SK-N-SH (cell line): ENCODE measurements at regions not wholly inside any gene's neighbourhood (a gene's known extent, or its start where the extent isn't known, plus 50 kb on each side); places are given as distances from the start of the nearest gene placed in this dataset.

Experiments used
- CTCF ChIA-PET: fragments of 300-600, 350-600 bp; formaldehyde crosslinking; extraction: SDS; loops from one replicate; lab custom pipeline; 2021; lab: Yijun Ruan, JAX
- POLR2A ChIA-PET: fragments of 350-600 bp; sonication (Branson Sonifier 250); formaldehyde crosslinking; extraction: SDS; loops from one replicate; lab custom pipeline; 2020; ENCODE audit warnings: antibody characterized with exemption, inconsistent platforms; lab: Yijun Ruan, JAX
- DNase-seq: peaks from one replicate; pipeline ENCODE4 v3.0.0; 2012
- H2AFZ ChIP-seq: fragments of 200-600 bp; sonication (generic); 2 replicates; pipeline ENCODE4 v1.8.1; 2016; ENCODE audit warnings: antibody characterized with exemption, mild to moderate bottlenecking, low read depth
- H3F3A ChIP-seq: fragments of 200-600 bp; sonication (generic); replicated peaks from 2 replicates; pipeline ENCODE3; 2016; ENCODE audit warnings: antibody characterized with exemption, mild to moderate bottlenecking; ENCODE audit not compliant: insufficient read depth
- H3K27ac ChIP-seq, 2 experiments: fragments of 200-500 bp in 1 of 2; fragments of 200-600 bp in 1 of 2; sonication (Bioruptor generic) in 1 of 2; sonication (generic), shearing (Covaris generic) in 1 of 2; 2 replicates each; pipeline versions ENCODE4 v1.5.1 to v1.6.1; 2014 to 2016; ENCODE audit warnings: low read depth in 2 of 2, inconsistent platforms in 1 of 2, low read length in 1 of 2, mild to moderate bottlenecking in 1 of 2, mixed read lengths in 1 of 2
- H3K27me3 ChIP-seq: fragments of 200-600 bp; sonication (generic), shearing (Covaris generic); 2 replicates; pipeline ENCODE4 v1.6.1; 2016; ENCODE audit warnings: mixed run types; ENCODE audit not compliant: insufficient read depth
- H3K36me3 ChIP-seq, 2 experiments: fragments of 200-500 bp in 1 of 2; fragments of 200-600 bp in 1 of 2; sonication (Bioruptor generic) in 1 of 2; sonication (generic) in 1 of 2; replicated peaks in 1 of 2; 2 replicates each; pipeline versions ENCODE3 to v1.5.1; 2014 to 2016; ENCODE audit warnings: low read length in 1 of 2, mild to moderate bottlenecking in 1 of 2; ENCODE audit not compliant: insufficient read depth in 2 of 2, control insufficient read depth in 1 of 2
- H3K4me1 ChIP-seq, 2 experiments: fragments of 200-500 bp in 1 of 2; fragments of 200-600 bp in 1 of 2; sonication (Bioruptor generic) in 1 of 2; sonication (generic), shearing (Covaris generic) in 1 of 2; 2 replicates each; pipeline versions ENCODE4 v1.5.1 to v1.6.1; 2014 to 2016; ENCODE audit warnings: low read depth in 1 of 2, low read length in 1 of 2, mixed run types in 1 of 2; ENCODE audit not compliant: insufficient read depth in 2 of 2, control insufficient read depth in 1 of 2
- H3K4me2 ChIP-seq: fragments of 200-600 bp; sonication (generic), shearing (Covaris generic); 2 replicates; pipeline ENCODE4 v1.6.1; 2017; ENCODE audit warnings: mixed run types
- H3K4me3 ChIP-seq, 2 experiments: fragments of 200-500 bp in 1 of 2; fragments of 200-600 bp in 1 of 2; sonication (Bioruptor generic) in 1 of 2; sonication (generic), shearing (Covaris generic) in 1 of 2; 2 replicates each; pipeline versions ENCODE4 v1.5.1 to v1.8.1; 2014 to 2016; ENCODE audit warnings: low read depth in 2 of 2, inconsistent platforms in 1 of 2, low read length in 1 of 2, mild to moderate bottlenecking in 1 of 2, mixed read lengths in 1 of 2, moderate library complexity in 1 of 2
- H3K79me2 ChIP-seq: fragments of 200-600 bp; sonication (generic); 2 replicates; pipeline ENCODE4 v1.8.1; 2017; ENCODE audit warnings: mild to moderate bottlenecking; ENCODE audit not compliant: insufficient read depth
- H3K9ac ChIP-seq: fragments of 200-600 bp; sonication (generic); 2 replicates; pipeline ENCODE4 v1.6.1; 2017; ENCODE audit warnings: mixed run types
- H3K9me2 ChIP-seq: fragments of 200-600 bp; sonication (generic); 2 replicates; pipeline ENCODE4 v1.6.1; 2017; ENCODE audit warnings: mixed run types
- H3K9me3 ChIP-seq: fragments of 200-600 bp; sonication (generic); 2 replicates; pipeline ENCODE4 v1.6.1; 2017; ENCODE audit warnings: mixed run types, mild to moderate bottlenecking, moderate library complexity
- H4K20me1 ChIP-seq: fragments of 200-600 bp; sonication (generic); 2 replicates; pipeline ENCODE4 v1.6.1; 2017; ENCODE audit warnings: mild to moderate bottlenecking, mixed run types; ENCODE audit not compliant: insufficient read depth
- CHD2 ChIP-seq: fragments of 150-350 bp; IDR thresholded peaks from 2 replicates; pipeline ENCODE4 v1.6.1; 2018; ENCODE audit warnings: low read length; ENCODE audit not compliant: partially characterized antibody
- ELF1 ChIP-seq: IDR thresholded peaks from 2 replicates; pipeline ENCODE4 v1.4.0; 2012
- EZH2phosphoT487 ChIP-seq: fragments of 200-600 bp; sonication (generic); IDR thresholded peaks from 2 replicates; pipeline ENCODE4 v1.6.1; 2017; ENCODE audit warnings: low read depth, mixed run types, mild to moderate bottlenecking, antibody characterized with exemption, moderate library complexity, borderline replicate concordance
- FOSL2 ChIP-seq: IDR thresholded peaks from 2 replicates; pipeline ENCODE4 v1.4.0; 2012; ENCODE audit warnings: low read depth, mild to moderate bottlenecking, moderate library complexity, borderline replicate concordance
- FOXM1 ChIP-seq: IDR thresholded peaks from 2 replicates; pipeline ENCODE4 v1.4.0; 2012; ENCODE audit warnings: low read depth, mild to moderate bottlenecking
- GABPA ChIP-seq: IDR thresholded peaks from 2 replicates; pipeline ENCODE4 v1.4.0; 2012; ENCODE audit warnings: low read depth, mild to moderate bottlenecking
- IRF3 ChIP-seq: fragments of 150-350 bp; IDR thresholded peaks from 2 replicates; pipeline ENCODE4 v1.6.1; 2016; ENCODE audit warnings: mild to moderate bottlenecking, low read depth, low read length
- JUND ChIP-seq: IDR thresholded peaks from 2 replicates; pipeline ENCODE4 v1.4.0; 2012
- MEF2A ChIP-seq: IDR thresholded peaks from 2 replicates; pipeline ENCODE4 v1.4.0; 2012; ENCODE audit warnings: low read depth, borderline replicate concordance
- MXI1 ChIP-seq: IDR thresholded peaks from 2 replicates; pipeline ENCODE4 v1.6.1; 2012; ENCODE audit warnings: mild to moderate bottlenecking, low read depth, low read length, improper control_type of control experiment
- NRF1 ChIP-seq: IDR thresholded peaks from 2 replicates; pipeline ENCODE4 v1.6.1; 2012; ENCODE audit warnings: low read depth, mild to moderate bottlenecking, low read length
- POLR2AphosphoS5 ChIP-seq: IDR thresholded peaks from 2 replicates; pipeline ENCODE4 v1.6.1; 2012; ENCODE audit warnings: low read depth, low read length
- RAD21 ChIP-seq: IDR thresholded peaks from 2 replicates; pipeline ENCODE4 v1.6.1; 2012; ENCODE audit warnings: mild to moderate bottlenecking, low read length
- RCOR1 ChIP-seq: fragments of 150-350 bp; IDR thresholded peaks from 2 replicates; pipeline ENCODE4 v1.6.1; 2017; ENCODE audit warnings: antibody characterized with exemption, low read length
- RFX5 ChIP-seq: IDR thresholded peaks from 2 replicates; pipeline ENCODE4 v1.6.1; 2012; ENCODE audit warnings: mild to moderate bottlenecking, improper control_type of control experiment, low read length
- SIN3A ChIP-seq: IDR thresholded peaks from 2 replicates; pipeline ENCODE4 v1.6.1; 2012; ENCODE audit warnings: low read depth, mild to moderate bottlenecking, low read length, moderate library complexity, borderline replicate concordance
- USF1 ChIP-seq: IDR thresholded peaks from 2 replicates; pipeline ENCODE4 v1.4.0; 2012; ENCODE audit warnings: low read depth, borderline replicate concordance
- YY1 ChIP-seq: IDR thresholded peaks from 2 replicates; pipeline ENCODE4 v1.4.0; 2012; ENCODE audit warnings: low read depth, mild to moderate bottlenecking
- WGBS: methylation state at CpG from one replicate; pipeline ENCODE4 v1.1.6; 2017; ENCODE audit warnings: low lambda C conversion rate; 5-methylcytosine and 5-hydroxymethylcytosine counted together
- TF ChIP-seq, protein P1 (sequence below): fragments of 200-600 bp; sonication (generic); IDR thresholded peaks from 2 replicates; pipeline ENCODE4 v1.6.1; 2017; ENCODE audit warnings: antibody characterized with exemption, mild to moderate bottlenecking, moderate library complexity

DNA sequence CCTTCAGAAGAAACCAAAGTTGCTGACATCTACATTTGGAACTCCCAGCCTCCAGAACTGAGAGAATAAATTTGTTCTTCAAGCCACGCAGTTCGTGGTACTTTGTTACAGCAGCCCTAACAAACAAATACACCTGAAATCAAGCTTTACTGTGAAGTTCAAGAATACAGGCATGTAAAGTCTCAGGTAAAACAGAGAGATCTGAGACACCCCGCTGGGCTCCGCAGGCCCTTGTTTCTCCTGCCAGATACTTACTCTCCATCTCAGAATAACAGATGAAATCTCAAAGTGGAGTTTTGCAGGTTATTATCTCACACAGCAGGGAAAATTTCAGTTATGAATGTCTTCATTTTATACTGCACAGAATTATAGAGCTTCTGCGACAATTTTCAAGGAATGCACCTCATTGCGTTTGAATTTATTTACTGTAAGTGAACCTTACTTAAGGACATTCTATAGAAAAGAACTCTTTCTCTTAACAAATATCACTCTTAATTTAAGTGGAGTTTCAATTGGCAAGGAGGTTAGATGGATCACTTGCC, 492.4 kb upstream of the LRATD1 start:
- WGBS = 62% methylated on average over 6 of the region's 6 CpGs

GRCh38 chr2:14143435-14143834, 489.1 kb upstream of the LRATD1 start:
- ChIA-PET POLR2A (no interaction called here), CTCF (interaction anchor here (1.1 kb wide), 1 partner anchor 1097 kb away, joined by 3 read pairs; no protein-coding TSS in a partner anchor)
- TF ChIP-seq YY1 (no peak), JUND (no peak), RCOR1 (no peak), RFX5 (no peak), FOXM1 (no peak), POLR2AphosphoS5 (no peak), GABPA (no peak), NRF1 (no peak), SIN3A (no peak)
- H4K20me1 ChIP-seq = no peaks in the 10 kb centered on the region
- no peaks in the 10 kb centered on the region for H3K79me2 ChIP-seq
- no peak for DNase-seq
- no peak overlapping the region for H3K4me2 ChIP-seq
- no peaks in the 10 kb centered on the region for H3F3A ChIP-seq
- no peak overlapping the region for H3K27ac ChIP-seq
- no peak overlapping the region for H3K4me3 ChIP-seq
- no peaks in the 10 kb centered on the region for H3K4me1 ChIP-seq
- H3K9ac ChIP-seq = no peak overlapping the region
- H3K9me3 ChIP-seq = no peaks in the 10 kb centered on the region
- no peak overlapping the region for H2AFZ ChIP-seq
- H3K9me2 ChIP-seq = no peaks in the 10 kb centered on the region
- no peaks in the 10 kb centered on the region for H3K27me3 ChIP-seq
- H3K36me3 ChIP-seq = no peaks in the 10 kb centered on the region

More for the DNA sequence above, 492.4 kb upstream of the LRATD1 start:
- no peaks in the 10 kb centered on the region for H3K79me2 ChIP-seq
- no peak overlapping the region for H3K4me2 ChIP-seq
- no peaks in the 10 kb centered on the region for H3K9me3 ChIP-seq
- no peak overlapping the region for H3K9ac ChIP-seq
- H4K20me1 ChIP-seq = no peaks in the 10 kb centered on the region
- no peak overlapping the region for H3K27ac ChIP-seq
- ChIA-PET POLR2A (no interaction called here), CTCF (interaction anchor here (0.7 kb wide), 1 partner anchor 10 kb away, joined by 4 read pairs; no protein-coding TSS in a partner anchor)
- H3K4me1 ChIP-seq = no peaks in the 10 kb centered on the region
- H2AFZ ChIP-seq = no peak overlapping the region
- DNase-seq = no peak
- H3K9me2 ChIP-seq = no peaks in the 10 kb centered on the region
- H3K27me3 ChIP-seq = no peaks in the 10 kb centered on the region
- TF ChIP-seq IRF3 (no peak), FOSL2 (no peak), FOXM1 (no peak)
- H3F3A ChIP-seq = no peaks in the 10 kb centered on the region
- H3K36me3 ChIP-seq = no peaks in the 10 kb centered on the region
- H3K4me3 ChIP-seq = no peak overlapping the region

DNA sequence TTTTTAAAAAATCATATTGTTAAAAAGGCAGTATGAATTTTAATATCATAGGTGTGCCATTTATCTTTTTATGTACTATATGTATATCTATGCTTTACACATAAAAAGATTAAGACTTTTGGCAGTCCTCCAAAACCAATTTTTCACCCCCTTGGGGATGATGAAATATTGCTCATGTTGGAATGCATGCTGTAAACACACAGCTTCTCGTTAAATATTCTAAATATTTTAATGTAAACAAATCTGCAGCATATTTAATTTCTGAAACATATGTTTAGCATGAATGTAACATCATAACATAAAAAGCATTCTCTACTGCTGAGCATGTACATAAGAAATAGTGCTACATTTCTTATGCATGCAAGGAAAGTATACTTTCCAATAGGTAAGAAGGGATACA, 484.3 kb upstream of the LRATD1 start:
- H3K36me3 ChIP-seq = no peaks in the 10 kb centered on the region
- no peak for DNase-seq
- no peaks in the 10 kb centered on the region for H3K4me1 ChIP-seq
- no peak overlapping the region for H3K9ac ChIP-seq
- H2AFZ ChIP-seq = no peak overlapping the region
- H3K4me2 ChIP-seq = no peak overlapping the region
- no peaks in the 10 kb centered on the region for H3F3A ChIP-seq
- H3K9me3 ChIP-seq = no peaks in the 10 kb centered on the region
- ChIA-PET CTCF (no interaction called here), POLR2A (no interaction called here)
- no peaks in the 10 kb centered on the region for H3K27me3 ChIP-seq
- H3K79me2 ChIP-seq = no peaks in the 10 kb centered on the region
- 23% methylated on average over 1 of the region's 1 CpG for WGBS
- H3K9me2 ChIP-seq = no peaks in the 10 kb centered on the region
- no peak overlapping the region for H3K27ac ChIP-seq
- no peaks in the 10 kb centered on the region for H4K20me1 ChIP-seq
- H3K4me3 ChIP-seq = no peak overlapping the region
- TF ChIP-seq MXI1 (no peak), GABPA (no peak), IRF3 (no peak), CHD2 (no peak), FOSL2 (no peak), ELF1 (no peak), MEF2A (no peak), RFX5 (no peak), EZH2phosphoT487 (no peak), NRF1 (no peak), RAD21 (no peak), USF1 (no peak)
- TF ChIP-seq, protein P1, sequence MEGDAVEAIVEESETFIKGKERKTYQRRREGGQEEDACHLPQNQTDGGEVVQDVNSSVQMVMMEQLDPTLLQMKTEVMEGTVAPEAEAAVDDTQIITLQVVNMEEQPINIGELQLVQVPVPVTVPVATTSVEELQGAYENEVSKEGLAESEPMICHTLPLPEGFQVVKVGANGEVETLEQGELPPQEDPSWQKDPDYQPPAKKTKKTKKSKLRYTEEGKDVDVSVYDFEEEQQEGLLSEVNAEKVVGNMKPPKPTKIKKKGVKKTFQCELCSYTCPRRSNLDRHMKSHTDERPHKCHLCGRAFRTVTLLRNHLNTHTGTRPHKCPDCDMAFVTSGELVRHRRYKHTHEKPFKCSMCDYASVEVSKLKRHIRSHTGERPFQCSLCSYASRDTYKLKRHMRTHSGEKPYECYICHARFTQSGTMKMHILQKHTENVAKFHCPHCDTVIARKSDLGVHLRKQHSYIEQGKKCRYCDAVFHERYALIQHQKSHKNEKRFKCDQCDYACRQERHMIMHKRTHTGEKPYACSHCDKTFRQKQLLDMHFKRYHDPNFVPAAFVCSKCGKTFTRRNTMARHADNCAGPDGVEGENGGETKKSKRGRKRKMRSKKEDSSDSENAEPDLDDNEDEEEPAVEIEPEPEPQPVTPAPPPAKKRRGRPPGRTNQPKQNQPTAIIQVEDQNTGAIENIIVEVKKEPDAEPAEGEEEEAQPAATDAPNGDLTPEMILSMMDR = no peak
